CD4-positive, alpha-beta T cell (primary cell): ENCODE measurements at regions not wholly inside any gene's neighbourhood (a gene's known extent, or its start where the extent isn't known, plus 50 kb on each side); places are given as distances from the start of the nearest gene placed in this dataset.

ENCODE experiments used
- ATAC-seq: fragments of 200-7000 bp; cut with Tn5 transposase; one replicate; pipeline ENCODE4 v1.10.0; 2022; ENCODE audit warnings: mild to moderate bottlenecking; ENCODE audit not compliant: poor library complexity
- CTCF ChIA-PET: fragments of 350-600 bp; sonication (Branson Sonifier 250); formaldehyde crosslinking; loops from one replicate; lab custom pipeline; 2021; ENCODE audit warnings: antibody characterized with exemption, inconsistent platforms; lab: Charles Lee
- POLR2A ChIA-PET: fragments of 350-600 bp; sonication (Branson Sonifier 250); formaldehyde crosslinking; loops from one replicate; lab custom pipeline; 2021; ENCODE audit warnings: antibody characterized with exemption, inconsistent platforms; lab: Charles Lee
- DNase-seq, 14 experiments: peaks; one replicate each; pipeline ENCODE4 v3.0.0-alpha.2; 2013 to 2020; ENCODE audit warnings: mixed read lengths in 2 of 14
- H3K27ac ChIP-seq, 2 donors: one replicate each; pipeline versions ENCODE4 v1.5.1 to v1.7.0; 2013; ENCODE audit warnings: low read length in 2 of 2, low read depth in 1 of 2, mild to moderate bottlenecking in 1 of 2
- H3K27me3 ChIP-seq, 2 experiments: 1 replicate in 1 of 2; 2 replicates in 1 of 2; pipeline versions ENCODE4 v1.6.1 to v1.7.0; 2013; ENCODE audit warnings: low read length in 2 of 2, control low read depth in 1 of 2, mild to moderate bottlenecking in 1 of 2, moderate library complexity in 1 of 2; ENCODE audit not compliant: insufficient read depth in 2 of 2, control insufficient read depth in 1 of 2
- H3K36me3 ChIP-seq: one replicate; pipeline ENCODE4 v1.6.1; 2013; ENCODE audit warnings: low read length, control low read depth; ENCODE audit not compliant: insufficient read depth
- H3K4me1 ChIP-seq: one replicate; pipeline ENCODE4 v1.6.1; 2013; ENCODE audit warnings: low read length, control low read depth; ENCODE audit not compliant: insufficient read depth
- H3K4me3 ChIP-seq: one replicate; pipeline ENCODE4 v1.5.1; 2013; ENCODE audit warnings: mild to moderate bottlenecking, low read length, moderate library complexity
- H3K9me3 ChIP-seq, 2 experiments: 1 replicate in 1 of 2; 2 replicates in 1 of 2; pipeline versions ENCODE4 v1.6.1 to v1.7.0; 2013; ENCODE audit warnings: low read length in 2 of 2, mild to moderate bottlenecking in 2 of 2, control low read depth in 1 of 2, moderate library complexity in 1 of 2; ENCODE audit not compliant: control insufficient read depth in 1 of 2, insufficient read depth in 1 of 2
- H3K27ac Mint-ChIP-seq: one replicate; pipeline ENCODE4 v1.8.0; 2020; ENCODE audit warnings: mixed read lengths
- H3K27me3 Mint-ChIP-seq: one replicate; pipeline ENCODE4 v1.8.0; 2021; ENCODE audit warnings: mixed read lengths
- H3K36me3 Mint-ChIP-seq: one replicate; pipeline ENCODE4 v1.8.0; 2021; ENCODE audit warnings: low read depth, mixed read lengths
- H3K4me1 Mint-ChIP-seq: one replicate; pipeline ENCODE4 v1.8.0; 2021; ENCODE audit warnings: low read depth, mixed read lengths
- H3K4me3 Mint-ChIP-seq: one replicate; pipeline ENCODE4 v1.8.0; 2020; ENCODE audit warnings: mild to moderate bottlenecking, mixed read lengths
- H3K9me3 Mint-ChIP-seq: one replicate; pipeline ENCODE4 v1.8.0; 2020; ENCODE audit warnings: mixed read lengths
- CTCF ChIP-seq: fragments of 200-600 bp; IDR thresholded peaks from one replicate; pipeline ENCODE4 v1.8.0; 2022; ENCODE audit warnings: antibody characterized with exemption, mild to moderate bottlenecking
- intact Hi-C, 2 experiments: fragments of 100-400 bp; cut with DNase I in 1 of 2; cut with micrococcal nuclease in 1 of 2; formaldehyde crosslinking; loops; one replicate each; pipeline versions ENCODE4 v1.15.1 to v1.9.0; 2023 to 2025; cut with DNase I, micrococcal nuclease

- no peak for DNase-seq
- intact Hi-C loops, result loop anchor here in 1 of 2 experiments (10.0 kb wide), 1 partner anchor 350 kb away; no protein-coding TSS in a partner anchor
- Histone ChIP-seq H3K27me3 (peaks cover 26 to 61% of the 10 kb centered on the region in 2 experiments), H3K4me1 (peaks cover 7% of the 10 kb centered on the region), H3K27ac (no peak overlapping the region), H3K36me3 (no peaks in the 10 kb centered on the region), H3K9me3 (peaks cover 0 to 8% of the 10 kb centered on the region in 2 experiments), H3K4me3 (no peak overlapping the region)
- POLR2A ChIA-PET, result no interaction called here
- no peak for ATAC-seq
- Mint-ChIP-seq H3K27me3 (peaks cover 87% of the 10 kb centered on the region), H3K4me1 (peaks cover 16% of the 10 kb centered on the region), H3K9me3 (no peaks in the 10 kb centered on the region), H3K27ac (no peak overlapping the region), H3K4me3 (peak overlapping the region; percentile 37), H3K36me3 (no peaks in the 10 kb centered on the region)
- no peak for TF ChIP-seq CTCF
- CTCF ChIA-PET, result no interaction called here
Observed at GRCh38 chr18:26654616-26655524, 106.5 kb upstream of the KCTD1 start.

GRCh38 chr18:26653943-26654615, 105.7 kb upstream of the KCTD1 start:
- H3K36me3 ChIP-seq, result no peaks in the 10 kb centered on the region
- peaks cover 7% of the 10 kb centered on the region for H3K4me1 ChIP-seq
- H3K27ac ChIP-seq, result no peak overlapping the region
- H3K4me3 Mint-ChIP-seq, result no peak overlapping the region
- no peak overlapping the region for H3K4me3 ChIP-seq
- H3K27me3 ChIP-seq, result peaks cover 23 to 59% of the 10 kb centered on the region in 2 experiments
- ATAC-seq, result no peak
- H3K4me1 Mint-ChIP-seq, result peaks cover 16% of the 10 kb centered on the region
- H3K36me3 Mint-ChIP-seq, result no peaks in the 10 kb centered on the region
- H3K27ac Mint-ChIP-seq, result no peak overlapping the region
- peaks cover 0 to 8% of the 10 kb centered on the region in 2 experiments for H3K9me3 ChIP-seq
- POLR2A ChIA-PET, result no interaction called here
- CTCF ChIA-PET, result no interaction called here
- H3K27me3 Mint-ChIP-seq, result peaks cover 82% of the 10 kb centered on the region
- intact Hi-C loops, result loop anchor here in 1 of 2 experiments (10.0 kb wide), 1 partner anchor 349 kb away; no protein-coding TSS in a partner anchor
- TF ChIP-seq CTCF, result no peak
- no peaks in the 10 kb centered on the region for H3K9me3 Mint-ChIP-seq
- DNase-seq, result no peak

DNA sequence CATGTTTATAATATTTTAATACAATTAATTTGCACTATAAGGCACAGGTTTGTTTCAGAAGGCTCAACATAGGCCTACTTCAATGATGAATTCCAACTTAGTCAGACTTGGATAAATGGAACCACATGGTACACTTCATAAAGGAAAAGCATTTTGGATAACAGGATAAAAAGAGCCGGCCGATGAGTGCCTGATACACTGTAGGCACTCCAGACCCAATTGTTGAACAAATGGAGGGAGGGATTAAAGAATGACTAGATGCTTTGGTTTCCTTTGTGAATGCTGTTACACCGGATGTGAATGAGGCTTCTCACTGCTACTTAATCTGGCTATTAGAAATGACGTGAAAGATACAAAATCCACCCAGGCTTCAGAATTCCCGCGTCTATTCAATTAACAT, 104.1 kb upstream of the KCTD1 start:
- intact Hi-C loops, result loop anchor here in 1 of 2 experiments (10.0 kb wide), 1 partner anchor 348 kb away; no protein-coding TSS in a partner anchor
- Mint-ChIP-seq H3K27me3 (peaks cover 71% of the 10 kb centered on the region), H3K9me3 (no peaks in the 10 kb centered on the region), H3K27ac (no peak overlapping the region), H3K4me3 (no peak overlapping the region), H3K4me1 (peaks cover 13% of the 10 kb centered on the region), H3K36me3 (no peaks in the 10 kb centered on the region)
- Histone ChIP-seq H3K4me1 (peaks cover 7% of the 10 kb centered on the region), H3K4me3 (no peak overlapping the region), H3K36me3 (no peaks in the 10 kb centered on the region), H3K27ac (no peak overlapping the region), H3K9me3 (peaks cover 0 to 8% of the 10 kb centered on the region in 2 experiments), H3K27me3 (peaks cover 12 to 43% of the 10 kb centered on the region in 2 experiments)
- CTCF ChIA-PET, result no interaction called here
- no peak for ATAC-seq
- POLR2A ChIA-PET, result no interaction called here
- no peak for TF ChIP-seq CTCF
- no peak for DNase-seq
